H1 (cell line): ENCODE measurements at regions not wholly inside any gene's neighbourhood (a gene's known extent, or its start where the extent isn't known, plus 50 kb on each side); places are given as distances from the start of the nearest gene placed in this dataset.
A peak's percentile ranks its signal among the peaks of the same experiment; 100 is the strongest.

Experiments used
- CTCF ChIA-PET: fragments of 300-600 bp; sonication (Branson Sonifier 250); formaldehyde crosslinking; loops from one replicate; lab custom pipeline; 2021; ENCODE audit not compliant: partially characterized antibody; lab: Charles Lee
- POLR2A ChIA-PET: fragments of 300-600 bp; sonication (Branson Sonifier 250); formaldehyde crosslinking; loops from one replicate; lab custom pipeline; 2021; ENCODE audit warnings: inconsistent platforms; ENCODE audit not compliant: partially characterized antibody; lab: Charles Lee
- DNase-seq, 2 experiments: peaks; one replicate each; pipeline versions ENCODE4 v3.0.0 to v3.0.0-alpha.2; 2010 to 2022; ENCODE audit warnings: low spot score in 2 of 2, low read depth in 1 of 2, mixed read lengths in 1 of 2
- FAIRE-seq: peaks from 2 replicates; lab custom pipeline; 2011; peaks lifted over from hg19 to GRCh38; lab: Jason Lieb, UNC
- H2AFZ ChIP-seq: 2 replicates; pipeline ENCODE4 v1.8.1; 2012; ENCODE audit warnings: low read length, inconsistent platforms
- H2AK5ac ChIP-seq: 2 replicates; pipeline ENCODE4 v1.6.1; 2013; ENCODE audit warnings: low read depth, low read length
- H2BK120ac ChIP-seq: replicated peaks from 2 replicates; pipeline ENCODE3; 2013; ENCODE audit warnings: low read depth, low read length, inconsistent platforms
- H2BK12ac ChIP-seq: 2 replicates; pipeline ENCODE4 v1.6.1; 2013; ENCODE audit warnings: low read depth, low read length
- H2BK15ac ChIP-seq: 2 replicates; pipeline ENCODE4 v1.6.1; 2013; ENCODE audit warnings: low read length
- H2BK20ac ChIP-seq: 2 replicates; pipeline ENCODE4 v1.6.1; 2013; ENCODE audit warnings: low read length
- H2BK5ac ChIP-seq: 2 replicates; pipeline ENCODE4 v1.6.1; 2013; ENCODE audit warnings: low read depth, low read length
- H3K14ac ChIP-seq: 2 replicates; pipeline ENCODE4 v1.6.1; 2013; ENCODE audit warnings: inconsistent platforms; ENCODE audit not compliant: insufficient read length
- H3K18ac ChIP-seq: 2 replicates; pipeline ENCODE4 v1.6.1; 2013; ENCODE audit warnings: low read length; ENCODE audit errors: extremely low read depth
- H3K23ac ChIP-seq: 2 replicates; pipeline ENCODE4 v1.6.1; 2013; ENCODE audit warnings: inconsistent platforms; ENCODE audit not compliant: insufficient read length
- H3K23me2 ChIP-seq: 2 replicates; pipeline ENCODE4 v1.6.1; 2013; ENCODE audit warnings: low read depth, low read length
- H3K27ac ChIP-seq: 2 replicates; pipeline ENCODE4 v1.6.1; 2011; ENCODE audit warnings: low read depth, low read length, inconsistent platforms
- H3K27me3 ChIP-seq, 4 experiments: replicated peaks in 1 of 4; 1 replicate in 1 of 4; 2 replicates in 3 of 4; pipeline versions ENCODE4 v1.6.1 to v1.8.1; 2011 to 2013; ENCODE audit warnings: low read length in 3 of 4, mild to moderate bottlenecking in 3 of 4, inconsistent platforms in 2 of 4, mixed read lengths in 2 of 4, moderate library complexity in 1 of 4; ENCODE audit not compliant: control insufficient read depth in 3 of 4, insufficient read depth in 3 of 4; ENCODE audit errors: extremely low read depth in 1 of 4
- H3K36me3 ChIP-seq, 4 experiments: 2 replicates each; pipeline versions ENCODE4 v1.6.1 to v1.8.1; 2011 to 2013; ENCODE audit warnings: mild to moderate bottlenecking in 4 of 4, low read length in 3 of 4, moderate library complexity in 2 of 4, control low read depth in 1 of 4, inconsistent platforms in 1 of 4; ENCODE audit not compliant: insufficient read depth in 4 of 4, control insufficient read depth in 2 of 4
- H3K4ac ChIP-seq: replicated peaks from 2 replicates; pipeline ENCODE3; 2013; ENCODE audit warnings: low read length, low read depth, mixed read lengths, inconsistent platforms; ENCODE audit not compliant: insufficient read length
- H3K4me1 ChIP-seq, 4 experiments: replicated peaks in 1 of 4; 1 replicate in 1 of 4; 2 replicates in 3 of 4; pipeline versions ENCODE4 v1.6.1 to v1.8.1; 2011 to 2013; ENCODE audit warnings: low read length in 3 of 4, inconsistent platforms in 2 of 4, mixed read lengths in 1 of 4; ENCODE audit not compliant: insufficient read depth in 4 of 4, control insufficient read depth in 3 of 4
- H3K4me2 ChIP-seq, 2 experiments: 2 replicates each; pipeline versions ENCODE4 v1.6.1 to v1.8.1; 2011 to 2013; ENCODE audit warnings: low read depth in 2 of 2, low read length in 2 of 2, control low read depth in 1 of 2, inconsistent platforms in 1 of 2, mild to moderate bottlenecking in 1 of 2; ENCODE audit not compliant: insufficient read depth in 1 of 2
- H3K4me3 ChIP-seq, 4 experiments: fragments of 200-600, 300-600 bp in 1 of 4; sonication (generic), shearing (Covaris generic), sonication (Bioruptor Twin) in 1 of 4; 2 replicates each; pipeline versions ENCODE4 v1.5.1 to v1.8.1; 2011 to 2016; ENCODE audit warnings: low read length in 4 of 4, low read depth in 3 of 4, control low read depth in 2 of 4, inconsistent platforms in 2 of 4, mild to moderate bottlenecking in 2 of 4, mixed read lengths in 1 of 4, moderate library complexity in 1 of 4; ENCODE audit not compliant: insufficient read depth in 2 of 4; ENCODE audit errors: extremely low read depth in 1 of 4
- H3K56ac ChIP-seq: replicated peaks from 2 replicates; pipeline ENCODE3; 2013; ENCODE audit warnings: low read depth, mild to moderate bottlenecking, mixed read lengths, low read length, inconsistent platforms; ENCODE audit not compliant: insufficient read length
- H3K79me1 ChIP-seq: 2 replicates; pipeline ENCODE4 v1.6.1; 2013; ENCODE audit warnings: low read depth, low read length, control low read depth
- H3K79me2 ChIP-seq, 2 experiments: 2 replicates each; pipeline versions ENCODE4 v1.6.1 to v1.8.1; 2012 to 2013; ENCODE audit warnings: low read length in 2 of 2, mild to moderate bottlenecking in 2 of 2, inconsistent platforms in 1 of 2; ENCODE audit not compliant: insufficient read depth in 2 of 2, control insufficient read depth in 1 of 2
- H3K9ac ChIP-seq, 4 experiments: replicated peaks in 1 of 4; 1 replicate in 1 of 4; 2 replicates in 3 of 4; pipeline versions ENCODE4 v1.6.1 to v1.8.1; 2011 to 2013; ENCODE audit warnings: low read depth in 3 of 4, low read length in 3 of 4, control low read depth in 2 of 4, mild to moderate bottlenecking in 2 of 4, moderate library complexity in 2 of 4, inconsistent platforms in 1 of 4; ENCODE audit errors: extremely low read depth in 1 of 4
- H3K9me3 ChIP-seq, 2 experiments: 2 replicates each; pipeline versions ENCODE4 v1.6.1 to v1.8.1; 2012 to 2013; ENCODE audit warnings: mild to moderate bottlenecking in 2 of 2, moderate library complexity in 2 of 2, control low read depth in 1 of 2, inconsistent platforms in 1 of 2, low read depth in 1 of 2, low read length in 1 of 2, mixed read lengths in 1 of 2; ENCODE audit not compliant: insufficient read depth in 2 of 2
- H4K20me1 ChIP-seq, 2 experiments: replicated peaks in 1 of 2; 2 replicates each; pipeline versions ENCODE3 to v1.8.1; 2011 to 2013; ENCODE audit warnings: inconsistent platforms in 2 of 2, low read length in 2 of 2, mild to moderate bottlenecking in 1 of 2; ENCODE audit not compliant: insufficient read depth in 2 of 2, control insufficient read depth in 1 of 2
- H4K5ac ChIP-seq: 2 replicates; pipeline ENCODE4 v1.6.1; 2013; ENCODE audit warnings: low read length, low read depth, mixed read lengths, inconsistent platforms; ENCODE audit not compliant: insufficient read length
- H4K8ac ChIP-seq: 2 replicates; pipeline ENCODE4 v1.8.0; 2013; ENCODE audit warnings: mild to moderate bottlenecking, moderate library complexity, low read length, inconsistent platforms; ENCODE audit not compliant: insufficient read depth; ENCODE audit errors: extremely low read depth
- H4K91ac ChIP-seq: replicated peaks from 2 replicates; pipeline ENCODE3; 2013; ENCODE audit warnings: low read length, mixed read lengths, inconsistent platforms; ENCODE audit not compliant: insufficient read length
- BACH1 ChIP-seq: IDR thresholded peaks from 2 replicates; pipeline ENCODE4 v1.6.1; 2012; ENCODE audit warnings: low read length, improper control_type of control experiment
- BCL11A ChIP-seq, 2 experiments: IDR thresholded peaks; one replicate each; pipeline ENCODE4 v1.6.1; 2011; ENCODE audit warnings: low read depth in 2 of 2, low read length in 2 of 2, mild to moderate bottlenecking in 2 of 2
- CEBPB ChIP-seq: IDR thresholded peaks from 2 replicates; pipeline ENCODE4 v1.6.1; 2012; ENCODE audit warnings: low read depth, low read length
- CHD1 ChIP-seq: IDR thresholded peaks from 2 replicates; pipeline ENCODE4 v1.6.1; 2012; ENCODE audit warnings: low read depth, low read length, improper control_type of control experiment
- KDM5A ChIP-seq: fragments of 200-600 bp; IDR thresholded peaks from 2 replicates; pipeline ENCODE4 v1.7.1; 2012; ENCODE audit warnings: mild to moderate bottlenecking, low read length, inconsistent platforms, mixed read lengths
- RBBP5 ChIP-seq: IDR thresholded peaks from 2 replicates; pipeline ENCODE4 v1.7.1; 2012; ENCODE audit warnings: low read depth, mild to moderate bottlenecking, inconsistent platforms, low read length, moderate library complexity, borderline replicate concordance
- RXRA ChIP-seq: IDR thresholded peaks from 2 replicates; pipeline ENCODE4 v1.6.1; 2011; ENCODE audit warnings: low read depth, mild to moderate bottlenecking, low read length, moderate library complexity; ENCODE audit not compliant: insufficient read depth
- SIX5 ChIP-seq: IDR thresholded peaks from 2 replicates; pipeline ENCODE4 v1.6.1; 2011; ENCODE audit warnings: mild to moderate bottlenecking, low read depth, low read length
- SRF ChIP-seq: IDR thresholded peaks from 2 replicates; pipeline ENCODE4 v1.6.1; 2011; ENCODE audit warnings: mild to moderate bottlenecking, low read depth, low read length, moderate library complexity
- TBP ChIP-seq: IDR thresholded peaks from 2 replicates; pipeline ENCODE4 v1.6.1; 2011; ENCODE audit warnings: low read depth, low read length, improper control_type of control experiment
- TEAD4 ChIP-seq: IDR thresholded peaks from 2 replicates; pipeline ENCODE4 v1.6.1; 2012; ENCODE audit warnings: low read depth, low read length, inconsistent platforms, mixed read lengths
- WGBS, 2 experiments: shearing (Covaris generic) in 1 of 2; methylation state at CpG; one replicate each; pipeline versions ENCODE4 v1.1.6 to v1.1.7; 2013 to 2015; ENCODE audit warnings: low lambda C conversion rate in 2 of 2, mixed read lengths in 2 of 2, inconsistent platforms in 1 of 2, low coverage in 1 of 2, missing lambda C conversion rate in 1 of 2; ENCODE audit not compliant: insufficient replicate concordance in 2 of 2, insufficient coverage in 1 of 2, insufficient read length in 1 of 2; ENCODE audit errors: extremely low coverage in 1 of 2, missing lambda C conversion rate in 1 of 2; 5-methylcytosine and 5-hydroxymethylcytosine counted together

- Histone ChIP-seq H4K5ac (no peak overlapping the region), H2AFZ (peak overlapping the region; percentile 82; the same call in 1 of the 2 replicates), H2BK20ac (no peak overlapping the region), H3K23me2 (no peaks in the 10 kb centered on the region), H3K9me3 (no peaks in the 10 kb centered on the region), H3K23ac (no peak overlapping the region), H3K18ac (no peak overlapping the region), H3K27me3 (no peaks in the 10 kb centered on the region; a peak in 1 of 7 replicates), H3K9ac (no peak overlapping the region), H2BK120ac (no peak overlapping the region), H2BK5ac (no peak overlapping the region)
- POLR2A ChIA-PET: no interaction called here
- TF ChIP-seq SIX5 (no peak), SRF (no peak), BCL11A (IDR thresholded peaks at IDR 0.05; ENCODE audit: low read depth in 2 of 2, low read length in 2 of 2) (no peak), TEAD4 (no peak), CEBPB (no peak), BACH1 (no peak), CHD1 (no peak), KDM5A (no peak), TBP (no peak), RXRA (no peak), RBBP5 (no peak)
- TF ChIP-seq, all 59 proteins: peak for 0
- Histone ChIP-seq H4K91ac (no peak overlapping the region), H3K4me2 (no peak overlapping the region), H2AK5ac (no peak overlapping the region), H3K4me3 (no peak overlapping the region), H3K27ac (no peak overlapping the region), H3K14ac (no peak overlapping the region), H3K79me1 (no peaks in the 10 kb centered on the region), H2BK12ac (no peak overlapping the region), H3K56ac (no peak overlapping the region), H4K20me1 (no peaks in the 10 kb centered on the region), H2BK15ac (no peak overlapping the region), H3K36me3 (no peaks in the 10 kb centered on the region), H3K4me1 (no peaks in the 10 kb centered on the region), H4K8ac (no peak overlapping the region), H3K4ac (no peak overlapping the region), H3K79me2 (no peaks in the 10 kb centered on the region)
- DNase-seq (no peak), FAIRE-seq (no peak)
- CTCF ChIA-PET: interaction anchor here (0.7 to 1.6 kb wide), 2 partner anchors 12 to 13 kb away, joined by 3 to 4 read pairs; no protein-coding TSS in a partner anchor
- 91% methylated on average over 5 of the region's 5 CpGs; no CpG with 5 or more reads in 1 of the 2 experiments for WGBS, 2 experiments
Observed at GRCh38 chr3:59528251-59528650, 478.4 kb upstream of the CFAP20DC start.
